K562 (cell line): ENCODE measurements at regions not wholly inside any gene's neighbourhood (a gene's known extent, or its start where the extent isn't known, plus 50 kb on each side); places are given as distances from the start of the nearest gene placed in this dataset.

ENCODE experiments used
- ARID4B ChIP-seq: sonication (generic); formaldehyde crosslinking; IDR thresholded peaks from 2 replicates; pipeline ENCODE4 v1.8.0; 2022; ENCODE audit warnings: mild to moderate bottlenecking, missing genetic modification reagents
- BACH1 ChIP-seq: fragments of 200-800 bp; sonication (Bioruptor generic); IDR thresholded peaks from 2 replicates; pipeline ENCODE4 v1.6.1; 2016; ENCODE audit warnings: missing genetic modification characterization, missing compliant biosample characterization
- ETV6 ChIP-seq, 3 experiments: fragments of 150-350 bp in 1 of 3; sonication (generic) in 1 of 3; formaldehyde crosslinking in 1 of 3; IDR thresholded peaks; 2 replicates each; pipeline versions ENCODE4 v1.6.1 to v1.8.0; 2014 to 2022; ENCODE audit warnings: borderline replicate concordance in 2 of 3, low read depth in 2 of 3, antibody characterized with exemption in 1 of 3, low read length in 1 of 3, mild to moderate bottlenecking in 1 of 3, missing genetic modification reagents in 1 of 3
- EZH2 ChIP-seq: IDR thresholded peaks from 2 replicates; pipeline ENCODE4 v1.6.1; 2012; ENCODE audit warnings: low read depth, mild to moderate bottlenecking, inconsistent platforms, low read length, borderline replicate concordance
- HDAC8 ChIP-seq: fragments of 450-650 bp; IDR thresholded peaks from 2 replicates; pipeline ENCODE4 v1.6.1; 2016; ENCODE audit warnings: mild to moderate bottlenecking, missing genetic modification characterization, moderate library complexity, missing compliant biosample characterization
- NCOA1 ChIP-seq: fragments of 450-650 bp; IDR thresholded peaks from 2 replicates; pipeline ENCODE4 v1.6.1; 2016; ENCODE audit warnings: low read depth
- PKNOX1 ChIP-seq: fragments of 450-650 bp; IDR thresholded peaks from 2 replicates; pipeline ENCODE4 v1.6.1; 2016
- SMARCA5 ChIP-seq: fragments of 450-650 bp; IDR thresholded peaks from 2 replicates; pipeline ENCODE4 v1.6.1; 2016
- UBTF ChIP-seq, 2 experiments: IDR thresholded peaks; 2 replicates each; pipeline ENCODE4 v1.6.1; 2012; ENCODE audit warnings: improper control_type of control experiment in 2 of 2, low read depth in 2 of 2, low read length in 2 of 2, borderline replicate concordance in 1 of 2
- ZBTB5 ChIP-seq: fragments of 450-650 bp; IDR thresholded peaks from 2 replicates; pipeline ENCODE4 v1.6.1; 2017; ENCODE audit warnings: antibody characterized with exemption

- TF ChIP-seq UBTF (IDR thresholded peaks at IDR 0.05; ENCODE audit: borderline replicate concordance in 1 of 2, low read depth in 2 of 2, low read length in 2 of 2), result no peak
- no peak for TF ChIP-seq EZH2
- no peak for TF ChIP-seq BACH1 (tag)
- TF ChIP-seq HDAC8, result no peak
- TF ChIP-seq PKNOX1, result no peak
- no peak for TF ChIP-seq ARID4B (CRISPR knock-in tag)
- no peak for TF ChIP-seq ETV6 (IDR thresholded peaks at IDR 0.05; ENCODE audit: borderline replicate concordance in 1 of 2, low read depth in 2 of 2, low read length in 1 of 2)
- no peak for TF ChIP-seq ETV6 (CRISPR knock-in tag; IDR thresholded peaks at IDR 0.05; ENCODE audit: borderline replicate concordance)
- no peak for TF ChIP-seq NCOA1
- no peak for TF ChIP-seq ZBTB5
- no peak for TF ChIP-seq SMARCA5
These were observed 110.8 kb upstream of the GALNT17 start (continued) for GRCh38 chr7:71021131-71021530.
